ENCODE measurements at regions not wholly inside any gene's neighbourhood (a gene's known extent, or its start where the extent isn't known, plus 50 kb on each side); places are given as distances from the start of the nearest gene placed in this dataset.

GRCh38 chr5:81899123-81899522 lies 72.7 kb upstream of the ATG10 start:
- Histone ChIP-seq H3K27me3 (ENCODE audit: control insufficient read depth in 4 of 4, insufficient read depth in 4 of 4, low read length in 3 of 4) (no peaks in the 10 kb centered on the region), H3K4me3 (ENCODE audit: low read depth in 1 of 3, low read length in 3 of 3) (no peak overlapping the region), H3K9me3 (ENCODE audit: control insufficient read depth in 4 of 4, low read length in 3 of 4) (no peaks in the 10 kb centered on the region), H3K36me3 (ENCODE audit: control insufficient read depth in 4 of 4, insufficient read depth in 3 of 4, low read depth in 1 of 4, low read length in 3 of 4) (no peaks in the 10 kb centered on the region), H3K4me1 (ENCODE audit: control insufficient read depth in 4 of 4, insufficient read depth in 4 of 4, low read length in 3 of 4) (no peaks in the 10 kb centered on the region), H3K9ac (ENCODE audit: low read depth in 1 of 2, low read length in 2 of 2) (no peak overlapping the region), H3K27ac (ENCODE audit: low read depth in 1 of 2, low read length in 2 of 2) (no peak overlapping the region)
- no peak for DNase-seq (ENCODE audit: low spot score)
- 88% methylated on average over 2 of the region's 2 CpGs for WGBS
- no peak for TF ChIP-seq ZBTB33 (IDR thresholded peaks at IDR 0.05)
- TF ChIP-seq HNF4G (IDR thresholded peaks at IDR 0.05) = no peak
- TF ChIP-seq REST (IDR thresholded peaks at IDR 0.05) = no peak

GRCh38 chr5:81898403-81898802 lies 73.4 kb upstream of the ATG10 start:
- H3K27me3 ChIP-seq (ENCODE audit: control insufficient read depth in 4 of 4, insufficient read depth in 4 of 4, low read length in 3 of 4) = no peaks in the 10 kb centered on the region
- TF ChIP-seq TAF1 (conservative IDR thresholded peaks at IDR 0.05) (no peak), FOXA2 (IDR thresholded peaks at IDR 0.05) (no peak), ZBTB33 (IDR thresholded peaks at IDR 0.05) (no peak), SP1 (IDR thresholded peaks at IDR 0.05) (no peak), NR2F2 (IDR thresholded peaks at IDR 0.05) (no peak), REST (IDR thresholded peaks at IDR 0.05) (no peak), RAD21 (IDR thresholded peaks at IDR 0.05) (no peak), JUND (IDR thresholded peaks at IDR 0.05) (no peak), GABPA (IDR thresholded peaks at IDR 0.05 in 1 of 2, conservative IDR thresholded peaks at IDR 0.05 in 1 of 2) (no peak), MAX (IDR thresholded peaks at IDR 0.05) (no peak), HNF4G (IDR thresholded peaks at IDR 0.05) (no peak), EGR1 (IDR thresholded peaks at IDR 0.05; ENCODE audit: low read depth in 2 of 2) (no peak), ATF3 (IDR thresholded peaks at IDR 0.05) (no peak), FOXA1 (IDR thresholded peaks at IDR 0.05) (no peak), YY1 (IDR thresholded peaks at IDR 0.05) (no peak), HNF4A (conservative IDR thresholded peaks at IDR 0.05) (no peak), RXRA (IDR thresholded peaks at IDR 0.05) (no peak), CTCF (IDR thresholded peaks at IDR 0.05; ENCODE audit: low read depth, low read length, missing input control) (no peak)
- H3K4me1 ChIP-seq (ENCODE audit: control insufficient read depth in 4 of 4, insufficient read depth in 4 of 4, low read length in 3 of 4) = no peaks in the 10 kb centered on the region
- H3K9ac ChIP-seq (ENCODE audit: low read depth in 1 of 2, low read length in 2 of 2) = no peak overlapping the region
- H3K27ac ChIP-seq (ENCODE audit: low read depth in 1 of 2, low read length in 2 of 2) = no peak overlapping the region
- H3K4me3 ChIP-seq (ENCODE audit: low read depth in 1 of 3, low read length in 3 of 3) = no peak overlapping the region
- no peaks in the 10 kb centered on the region for H3K9me3 ChIP-seq (ENCODE audit: control insufficient read depth in 4 of 4, low read length in 3 of 4)
- no peak for DNase-seq (ENCODE audit: low spot score)
- no peaks in the 10 kb centered on the region for H3K36me3 ChIP-seq (ENCODE audit: control insufficient read depth in 4 of 4, insufficient read depth in 3 of 4, low read depth in 1 of 4, low read length in 3 of 4)
- 45% methylated on average over 2 of the region's 2 CpGs for WGBS
